GM12864 (cell line): ENCODE measurements at regions not wholly inside any gene's neighbourhood (a gene's known extent, or its start where the extent isn't known, plus 50 kb on each side); places are given as distances from the start of the nearest gene placed in this dataset.

Experiments used
- DNase-seq: peaks from one replicate; pipeline ENCODE4 v3.0.0-alpha.2; 2011; ENCODE audit warnings: low read depth
- H3K4me3 ChIP-seq: 2 replicates; pipeline ENCODE4 v1.5.1; 2011; ENCODE audit warnings: mild to moderate bottlenecking, low read depth, low read length, control low read depth
- TF ChIP-seq, protein P1 (sequence below): IDR thresholded peaks from 2 replicates; pipeline ENCODE4 v1.5.1; 2011; ENCODE audit warnings: low read depth, mild to moderate bottlenecking, moderate library complexity, low read length, control low read depth, inconsistent platforms; ENCODE audit errors: missing control alignments

DNA sequence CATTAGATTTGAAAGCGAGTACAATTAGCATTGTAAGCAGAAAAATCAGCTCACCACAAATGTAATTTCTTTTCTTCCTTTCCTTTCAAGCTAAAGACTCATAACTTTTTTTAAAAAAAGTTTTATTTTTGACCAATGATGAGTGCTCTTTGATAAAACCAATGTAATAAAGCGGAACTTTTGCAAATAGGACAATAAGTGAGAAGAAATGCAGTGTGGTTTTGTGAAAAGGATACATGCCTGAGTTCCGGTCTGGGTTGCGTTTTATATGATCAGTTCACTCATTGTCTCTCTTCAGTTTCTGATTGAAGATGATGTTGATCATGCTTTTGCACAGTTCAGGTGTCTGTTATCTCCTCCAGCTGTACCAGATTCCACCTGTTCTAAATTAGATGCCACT lies 274.4 kb downstream of the KLF12 start:
- TF ChIP-seq, protein P1, sequence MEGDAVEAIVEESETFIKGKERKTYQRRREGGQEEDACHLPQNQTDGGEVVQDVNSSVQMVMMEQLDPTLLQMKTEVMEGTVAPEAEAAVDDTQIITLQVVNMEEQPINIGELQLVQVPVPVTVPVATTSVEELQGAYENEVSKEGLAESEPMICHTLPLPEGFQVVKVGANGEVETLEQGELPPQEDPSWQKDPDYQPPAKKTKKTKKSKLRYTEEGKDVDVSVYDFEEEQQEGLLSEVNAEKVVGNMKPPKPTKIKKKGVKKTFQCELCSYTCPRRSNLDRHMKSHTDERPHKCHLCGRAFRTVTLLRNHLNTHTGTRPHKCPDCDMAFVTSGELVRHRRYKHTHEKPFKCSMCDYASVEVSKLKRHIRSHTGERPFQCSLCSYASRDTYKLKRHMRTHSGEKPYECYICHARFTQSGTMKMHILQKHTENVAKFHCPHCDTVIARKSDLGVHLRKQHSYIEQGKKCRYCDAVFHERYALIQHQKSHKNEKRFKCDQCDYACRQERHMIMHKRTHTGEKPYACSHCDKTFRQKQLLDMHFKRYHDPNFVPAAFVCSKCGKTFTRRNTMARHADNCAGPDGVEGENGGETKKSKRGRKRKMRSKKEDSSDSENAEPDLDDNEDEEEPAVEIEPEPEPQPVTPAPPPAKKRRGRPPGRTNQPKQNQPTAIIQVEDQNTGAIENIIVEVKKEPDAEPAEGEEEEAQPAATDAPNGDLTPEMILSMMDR, result no peak
- DNase-seq, result no peak
- no peak overlapping the region for H3K4me3 ChIP-seq

DNA sequence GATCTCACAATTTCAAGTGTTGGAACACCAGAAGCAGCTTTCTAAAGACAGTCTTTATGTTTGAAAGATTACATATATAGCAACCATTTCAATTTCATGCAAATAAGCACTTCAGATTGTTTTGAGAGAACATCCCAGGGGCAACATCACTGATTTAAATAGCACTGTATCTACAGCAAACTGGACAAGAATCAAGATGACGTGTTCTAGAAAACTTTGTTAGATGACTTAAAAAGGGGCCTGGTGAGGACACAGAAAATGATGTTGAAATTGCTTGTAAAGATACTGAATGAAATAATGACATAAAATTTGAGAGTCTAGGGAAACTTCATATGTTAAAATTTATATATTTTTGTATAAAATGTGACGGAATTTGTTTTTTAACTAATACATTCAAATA lies 277.1 kb downstream of the KLF12 start:
- TF ChIP-seq, protein P1, result no peak
- H3K4me3 ChIP-seq, result no peak overlapping the region
- DNase-seq, result no peak

DNA sequence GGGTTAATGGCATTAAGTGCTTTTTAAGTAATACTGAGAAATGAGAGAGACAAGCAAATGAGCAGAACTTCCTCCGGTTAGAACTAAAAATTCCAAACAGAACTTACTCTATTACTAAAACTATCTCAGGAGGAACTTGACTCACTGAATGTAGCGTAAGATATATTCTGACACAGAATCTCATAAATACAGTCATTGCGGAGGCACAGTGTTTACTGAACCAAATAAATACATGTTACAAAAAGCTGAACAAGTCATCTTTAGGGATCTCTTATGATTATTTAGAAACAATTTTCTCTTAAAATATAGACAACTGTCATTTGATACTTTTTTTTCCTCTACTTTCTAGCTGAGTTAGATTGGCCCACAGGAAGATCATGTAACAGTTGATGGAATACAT lies 283.1 kb downstream of the KLF12 start:
- TF ChIP-seq, protein P1, result no peak
- DNase-seq, result no peak
- no peak overlapping the region for H3K4me3 ChIP-seq

DNA sequence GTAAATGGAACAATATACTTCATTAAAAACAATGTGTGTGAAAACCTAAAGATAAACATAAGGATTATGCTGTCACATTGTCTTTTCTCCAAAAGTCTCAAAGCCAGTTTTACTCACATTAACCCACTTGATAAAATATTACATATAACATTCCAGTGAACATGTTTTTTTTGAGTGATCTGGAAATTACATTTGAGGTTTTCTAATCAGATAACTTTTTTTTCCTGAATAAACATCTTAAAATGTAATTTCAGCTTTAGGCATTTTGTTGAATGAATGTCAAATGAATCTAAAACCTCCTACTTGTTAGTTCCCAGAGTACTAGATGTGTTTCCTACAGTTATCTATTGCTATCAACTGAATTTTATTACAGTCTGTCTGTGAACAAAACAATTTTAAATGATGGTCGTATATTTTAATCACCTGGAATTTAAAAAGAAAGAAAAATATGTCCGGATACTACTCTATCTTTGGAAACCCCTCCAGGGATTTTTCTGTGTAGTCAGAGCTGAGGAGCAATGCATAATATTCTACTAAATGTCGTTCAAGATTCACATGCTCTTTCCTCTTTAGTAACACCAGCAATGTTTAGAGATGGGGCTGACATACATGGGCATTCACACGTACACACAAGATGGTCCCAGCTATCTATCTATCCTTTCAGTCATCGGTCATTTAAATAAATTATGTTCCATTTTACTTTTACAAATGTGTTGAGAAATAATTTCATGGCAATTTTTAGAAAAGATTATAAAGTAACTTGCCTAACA lies 283.9 kb downstream of the KLF12 start:
- H3K4me3 ChIP-seq, result no peak overlapping the region
- no peak for DNase-seq
- TF ChIP-seq, protein P1, result no peak

DNA sequence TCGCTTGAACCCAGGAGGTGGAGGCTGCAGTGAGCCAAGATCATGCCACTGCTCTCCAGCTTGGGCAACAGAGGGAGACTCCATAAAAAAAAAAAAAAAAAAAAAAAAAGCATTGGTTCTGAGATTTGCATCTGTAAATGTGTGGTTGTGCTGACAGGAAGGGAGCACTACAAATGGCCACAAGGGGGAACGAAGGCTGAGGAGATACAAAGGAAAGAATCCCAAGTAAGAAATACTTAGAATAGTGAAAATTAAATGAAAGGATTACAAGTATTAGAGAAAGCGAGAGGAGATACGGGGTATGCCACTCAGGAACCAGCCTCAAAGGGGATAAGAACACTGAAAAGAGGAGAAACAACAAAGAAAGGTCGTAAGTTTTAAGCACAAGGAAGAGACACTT lies 284.9 kb downstream of the KLF12 start:
- no peak overlapping the region for H3K4me3 ChIP-seq
- TF ChIP-seq, protein P1, result peak; percentile 30
- DNase-seq, result no peak

DNA sequence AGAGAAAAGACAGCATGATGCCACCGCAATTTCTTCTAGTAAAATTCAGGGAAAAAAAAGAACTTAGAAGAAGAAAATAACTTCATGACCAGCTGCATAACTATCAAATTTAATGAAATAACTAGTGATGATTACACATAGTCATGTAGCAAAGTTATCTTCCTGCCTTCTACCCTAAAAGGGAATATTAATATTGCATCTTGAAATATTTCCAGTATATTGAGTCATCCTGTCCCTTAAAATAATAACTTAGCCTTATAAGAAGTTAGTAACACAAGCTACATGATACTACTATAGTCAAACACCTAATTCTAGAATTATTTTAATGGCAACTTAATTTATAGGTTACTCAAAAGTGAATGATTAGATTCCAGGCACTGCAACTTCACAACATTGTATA lies 289.2 kb downstream of the KLF12 start:
- DNase-seq, result no peak
- TF ChIP-seq, protein P1, result no peak

DNA sequence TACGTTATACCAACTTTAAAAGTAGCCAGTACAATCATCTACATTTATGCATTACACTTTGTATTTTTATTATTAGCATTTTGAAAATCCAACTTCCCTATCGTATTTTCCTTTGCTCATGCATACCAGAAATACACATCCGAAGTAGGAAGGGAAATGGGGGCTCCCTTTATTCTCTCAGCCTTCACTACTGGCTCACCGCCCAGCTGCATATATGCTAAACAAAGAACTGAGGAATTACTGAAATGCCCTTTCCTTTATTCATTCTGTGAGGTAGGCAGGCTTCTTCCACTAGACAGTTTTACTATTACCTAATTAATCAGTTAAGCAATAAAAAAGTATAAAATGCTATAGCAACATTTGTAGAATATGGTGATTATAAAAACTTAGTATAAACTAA lies 291.6 kb downstream of the KLF12 start:
- TF ChIP-seq, protein P1, result no peak
- no peak for DNase-seq
- H3K4me3 ChIP-seq, result no peak overlapping the region

More for the DNA sequence above, 289.2 kb downstream of the KLF12 start:
- H3K4me3 ChIP-seq, result no peak overlapping the region
